LNCAP (cell line): ENCODE measurements at regions not wholly inside any gene's neighbourhood (a gene's known extent, or its start where the extent isn't known, plus 50 kb on each side); places are given as distances from the start of the nearest gene placed in this dataset.

ENCODE experiments used
- CTCF ChIP-seq: fragments of 450-650 bp; IDR thresholded peaks from 2 replicates; pipeline ENCODE4 v1.5.1; 2017; ENCODE audit warnings: mild to moderate bottlenecking

GRCh38 chr3:22495241-22495640 is 707.9 kb upstream of the UBE2E2 start:
- TF ChIP-seq CTCF = no peak

GRCh38 chr3:22495791-22496190 is 707.3 kb upstream of the UBE2E2 start:
- TF ChIP-seq CTCF = no peak

GRCh38 chr3:22496641-22497040 is 706.5 kb upstream of the UBE2E2 start:
- no peak for TF ChIP-seq CTCF

GRCh38 chr3:22506871-22507270 is 696.3 kb upstream of the UBE2E2 start:
- no peak for TF ChIP-seq CTCF

GRCh38 chr3:22507709-22508108 is 695.4 kb upstream of the UBE2E2 start:
- TF ChIP-seq CTCF = no peak

GRCh38 chr3:22523925-22524324 is 679.2 kb upstream of the UBE2E2 start:
- TF ChIP-seq CTCF = no peak

GRCh38 chr3:22526266-22526837 is 676.8 kb upstream of the UBE2E2 start:
- no peak for TF ChIP-seq CTCF

GRCh38 chr3:22536541-22536940 is 666.6 kb upstream of the UBE2E2 start:
- TF ChIP-seq CTCF = no peak
